GM20000 (cell line): ENCODE measurements at regions not wholly inside any gene's neighbourhood (a gene's known extent, or its start where the extent isn't known, plus 50 kb on each side); places are given as distances from the start of the nearest gene placed in this dataset.
A peak's percentile ranks its signal among the peaks of the same experiment; 100 is the strongest.

ENCODE experiments used
- DNase-seq: peaks from one replicate; pipeline ENCODE4 v3.0.0; 2012; ENCODE audit warnings: low spot score
- TF ChIP-seq, protein P1 (sequence below): IDR thresholded peaks from 2 replicates; pipeline ENCODE4 v1.5.1; 2012; ENCODE audit warnings: mild to moderate bottlenecking, control low read depth; ENCODE audit errors: extremely low read depth, missing control alignments

DNA sequence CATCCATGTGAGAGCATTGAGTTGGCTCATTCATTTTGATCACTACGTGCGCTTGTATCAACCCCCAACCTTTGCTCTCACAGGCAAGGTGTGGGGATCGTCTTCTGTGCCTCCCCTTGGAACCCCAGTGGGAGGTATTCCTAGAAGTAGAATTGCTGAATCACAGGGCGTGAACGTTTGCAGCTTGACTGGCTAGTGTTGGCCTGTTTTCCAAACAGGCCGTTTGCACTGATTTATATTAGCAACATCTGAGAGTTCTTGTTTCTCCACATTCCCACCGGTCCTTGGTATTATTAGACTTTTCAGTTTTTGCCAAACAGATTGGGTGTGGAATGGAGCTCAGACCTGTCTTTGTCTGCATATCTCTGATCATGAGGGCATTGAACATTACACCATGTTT, 288.6 kb upstream of the PWP1 start:
- TF ChIP-seq, protein P1, sequence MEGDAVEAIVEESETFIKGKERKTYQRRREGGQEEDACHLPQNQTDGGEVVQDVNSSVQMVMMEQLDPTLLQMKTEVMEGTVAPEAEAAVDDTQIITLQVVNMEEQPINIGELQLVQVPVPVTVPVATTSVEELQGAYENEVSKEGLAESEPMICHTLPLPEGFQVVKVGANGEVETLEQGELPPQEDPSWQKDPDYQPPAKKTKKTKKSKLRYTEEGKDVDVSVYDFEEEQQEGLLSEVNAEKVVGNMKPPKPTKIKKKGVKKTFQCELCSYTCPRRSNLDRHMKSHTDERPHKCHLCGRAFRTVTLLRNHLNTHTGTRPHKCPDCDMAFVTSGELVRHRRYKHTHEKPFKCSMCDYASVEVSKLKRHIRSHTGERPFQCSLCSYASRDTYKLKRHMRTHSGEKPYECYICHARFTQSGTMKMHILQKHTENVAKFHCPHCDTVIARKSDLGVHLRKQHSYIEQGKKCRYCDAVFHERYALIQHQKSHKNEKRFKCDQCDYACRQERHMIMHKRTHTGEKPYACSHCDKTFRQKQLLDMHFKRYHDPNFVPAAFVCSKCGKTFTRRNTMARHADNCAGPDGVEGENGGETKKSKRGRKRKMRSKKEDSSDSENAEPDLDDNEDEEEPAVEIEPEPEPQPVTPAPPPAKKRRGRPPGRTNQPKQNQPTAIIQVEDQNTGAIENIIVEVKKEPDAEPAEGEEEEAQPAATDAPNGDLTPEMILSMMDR: no peak
- DNase-seq: no peak

DNA sequence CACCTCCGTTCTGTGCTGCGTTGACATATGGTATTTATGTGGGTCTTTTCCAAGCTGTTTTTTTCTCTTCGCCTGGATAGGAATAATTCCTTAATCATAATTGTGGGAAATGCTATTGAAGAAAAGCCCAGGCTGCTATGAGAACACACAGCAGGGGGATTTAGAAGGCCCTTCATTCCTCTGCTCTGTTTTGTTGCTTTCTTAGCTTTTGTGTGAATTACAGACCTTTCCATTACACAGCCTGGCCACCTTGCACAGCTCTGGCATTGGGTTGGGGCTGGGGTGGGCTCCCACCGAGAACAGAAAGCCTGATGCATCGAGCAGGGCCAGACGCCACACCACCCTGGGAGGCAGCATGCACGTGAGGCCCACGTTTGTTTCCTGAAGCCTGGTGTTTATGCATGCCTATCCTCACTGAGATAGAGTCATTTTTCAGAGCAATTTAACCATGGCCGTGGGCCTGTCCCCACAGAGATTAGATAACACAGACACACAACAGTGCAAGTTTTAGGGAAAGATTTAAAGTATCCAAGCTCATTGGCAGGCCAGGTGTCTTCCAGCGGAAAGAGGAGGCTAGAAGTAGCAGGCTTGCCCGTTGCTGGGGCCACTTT, 287.6 kb upstream of the PWP1 start:
- TF ChIP-seq, protein P1: no peak
- DNase-seq: no peak

DNA sequence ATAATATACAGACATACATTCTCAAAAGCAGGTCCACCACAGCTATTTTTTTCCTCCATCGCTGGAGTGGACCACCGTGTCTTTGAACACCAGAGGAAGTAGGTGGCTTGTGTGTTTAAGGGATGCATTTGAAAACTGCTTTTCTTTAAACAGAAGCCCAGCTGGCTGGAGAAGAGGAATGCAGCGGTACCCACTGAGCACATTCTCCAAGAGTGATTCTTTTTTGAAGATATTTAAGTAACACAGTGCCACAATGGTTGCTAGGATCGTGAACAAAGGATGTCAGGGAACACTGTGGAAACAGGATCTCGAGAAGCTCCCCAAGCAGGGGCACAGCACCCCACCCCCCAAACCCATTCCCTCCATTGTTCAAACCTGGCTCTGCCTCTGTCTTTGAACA, 286.6 kb upstream of the PWP1 start:
- no peak for DNase-seq
- TF ChIP-seq, protein P1: no peak

DNA sequence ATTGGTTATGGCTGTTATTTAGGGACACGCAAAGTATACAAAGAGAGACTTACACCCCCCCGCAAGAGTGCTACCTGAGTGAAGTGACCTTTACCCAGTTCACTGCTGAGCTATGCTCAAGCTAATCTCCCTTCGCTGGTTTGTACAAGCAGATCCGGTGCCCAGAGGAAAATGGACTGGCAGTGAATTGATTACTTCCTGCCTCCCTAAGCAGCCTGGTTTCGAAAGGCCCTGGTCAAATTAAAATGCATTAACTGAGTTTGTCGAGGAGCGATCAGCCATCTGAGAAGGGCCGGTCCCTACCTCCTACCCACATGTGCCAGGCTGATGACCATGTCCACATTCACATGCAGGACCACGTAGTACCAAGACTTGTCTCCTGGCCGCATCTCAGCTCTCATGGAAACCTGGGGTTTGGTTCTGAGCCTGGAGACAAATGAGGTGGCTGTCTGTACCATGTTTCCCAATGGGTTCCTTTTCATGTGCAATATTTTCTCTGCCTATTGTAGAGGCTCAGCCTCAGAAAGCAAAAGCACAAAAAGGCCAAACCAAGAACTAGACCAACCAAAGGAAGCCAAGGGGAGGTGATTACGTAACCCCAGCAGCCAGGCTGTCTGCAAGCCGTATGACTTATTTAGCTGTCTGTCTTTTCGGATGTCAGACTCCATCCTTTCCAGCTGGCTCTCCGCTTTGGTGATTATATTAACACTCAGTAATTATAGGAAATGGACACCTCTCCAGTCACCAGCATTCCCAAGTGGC, 284.7 kb upstream of the PWP1 start:
- DNase-seq: no peak
- TF ChIP-seq, protein P1: no peak

DNA sequence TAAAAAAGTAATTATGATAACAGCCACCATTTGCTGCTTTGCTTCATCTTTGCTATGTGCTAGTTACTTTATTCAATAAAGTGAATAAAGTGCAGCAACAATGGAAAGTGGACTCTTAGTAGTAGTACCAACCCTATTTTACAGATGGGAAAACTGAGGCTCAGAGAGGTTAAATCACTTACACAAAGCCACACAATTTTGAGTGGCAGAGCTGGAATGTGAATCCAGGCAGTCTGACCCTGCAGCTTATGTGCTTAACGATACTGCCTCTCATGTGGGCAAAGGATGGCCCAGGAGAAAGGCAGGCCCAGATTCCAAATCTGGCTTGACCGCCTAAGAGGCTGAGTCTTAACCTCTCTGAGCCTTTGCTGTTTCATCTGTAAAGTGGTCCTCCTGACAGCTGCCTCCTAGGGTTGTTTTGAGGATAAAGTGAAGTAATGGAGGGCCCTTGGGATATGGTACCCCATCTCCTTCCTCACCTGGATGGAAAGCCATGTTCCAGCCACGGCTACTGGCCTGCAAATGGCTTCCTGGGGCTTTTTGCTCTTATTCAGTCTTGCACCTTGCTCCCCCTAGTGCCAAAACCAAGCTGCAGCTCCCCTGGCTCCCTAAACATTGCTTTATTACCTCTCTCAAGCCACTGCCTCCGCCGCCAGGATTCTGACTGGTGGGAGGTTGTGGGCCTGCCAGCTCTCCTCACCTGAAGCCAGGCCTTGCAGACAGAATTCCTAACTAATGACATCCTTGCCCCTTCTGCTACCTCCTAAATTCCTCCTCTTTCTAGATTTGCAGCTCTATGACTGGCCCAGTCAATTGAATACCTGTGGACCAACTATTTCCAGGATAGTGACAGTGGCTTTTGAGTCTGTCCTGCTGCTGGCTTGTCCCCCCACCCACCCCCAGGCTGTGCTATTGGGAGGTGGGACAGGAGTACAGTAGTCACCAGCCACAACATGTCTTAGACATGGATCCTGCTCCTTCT, 283.3 kb upstream of the PWP1 start:
- DNase-seq: peak; percentile 50

DNA sequence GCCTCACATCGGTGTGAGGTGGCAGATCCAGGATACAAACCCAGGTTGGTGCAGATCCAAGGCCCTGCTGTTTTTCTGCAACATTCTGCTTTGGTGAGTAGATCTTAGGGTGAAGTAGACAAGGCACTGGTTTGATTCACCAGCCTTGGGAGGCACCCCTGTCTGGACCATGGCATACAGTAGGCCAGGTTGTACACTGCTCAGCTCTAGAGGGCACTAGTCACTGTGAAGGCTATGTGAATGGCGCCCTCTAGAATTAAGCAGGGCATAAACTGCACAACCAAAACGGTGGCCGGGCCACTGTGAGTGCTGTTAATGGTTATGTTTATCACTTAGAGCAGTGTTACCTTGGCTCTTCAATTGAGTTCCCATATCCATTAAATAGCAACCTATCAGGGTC, 280.6 kb upstream of the PWP1 start:
- peak; percentile 20 for DNase-seq
- TF ChIP-seq, protein P1: peak; percentile 58

More for the DNA sequence above, 283.3 kb upstream of the PWP1 start:
- TF ChIP-seq, protein P1: peak; percentile 84
